ENCODE measurements at regions not wholly inside any gene's neighbourhood (a gene's known extent, or its start where the extent isn't known, plus 50 kb on each side); places are given as distances from the start of the nearest gene placed in this dataset.

DNA sequence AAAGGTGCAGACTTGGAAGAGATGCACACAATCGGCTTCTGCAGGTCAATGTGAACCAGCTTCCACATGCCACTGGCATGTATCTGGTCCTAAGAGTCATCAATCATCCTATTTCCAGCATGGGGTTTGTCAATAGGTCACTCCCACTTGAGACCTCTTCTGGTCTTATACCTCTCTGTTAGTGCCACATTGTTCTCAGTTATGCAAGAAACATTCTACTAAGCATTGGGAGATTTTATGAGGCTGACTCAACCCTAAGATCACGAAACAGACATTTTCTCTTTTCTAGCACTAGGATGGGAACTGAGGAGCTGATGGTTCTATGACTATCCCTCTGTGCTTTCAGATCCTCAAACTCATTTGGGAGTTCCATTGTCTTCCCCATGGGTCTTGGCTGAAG, 581.5 kb upstream of the KLF12 start:
- 100% methylated on average over 1 of the region's 2 CpGs for WGBS (ENCODE audit: insufficient coverage)
- no peaks in the 10 kb centered on the region for H3K27me3 Mint-ChIP-seq (ENCODE audit: low read depth in 3 of 3)
- intact Hi-C loops (cut with micrococcal nuclease): no loop called here

DNA sequence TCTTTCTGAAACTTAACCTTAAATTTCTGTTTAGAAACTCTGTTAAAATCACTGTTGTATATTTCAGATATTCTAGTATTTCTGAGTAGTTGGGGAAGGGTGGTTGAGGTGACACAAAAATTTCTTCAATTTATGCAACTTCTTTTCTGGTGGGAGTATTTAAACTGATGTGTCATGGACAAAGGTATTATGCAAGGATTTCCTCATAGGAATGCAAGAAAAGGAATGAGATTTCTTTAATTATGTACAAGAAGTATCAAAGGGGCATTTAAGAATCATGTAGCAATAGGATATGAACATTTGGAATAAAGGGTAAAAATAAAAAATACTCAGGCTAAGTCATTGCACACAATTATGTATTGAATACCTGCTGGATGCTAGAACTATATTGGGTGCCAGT, 575.8 kb upstream of the KLF12 start:
- Mint-ChIP-seq H3K4me3 (no peak overlapping the region), H3K4me1 (no peaks in the 10 kb centered on the region), H3K36me3 (no peaks in the 10 kb centered on the region), H3K9me3 (peaks cover 0 to 21% (median 11%) of the 10 kb centered on the region in 7 donors), H3K27ac (no peak overlapping the region), H3K27me3 (ENCODE audit: low read depth in 3 of 3) (no peaks in the 10 kb centered on the region)
- no peak overlapping the region for H3K9ac ChIP-seq (ENCODE audit: insufficient read depth, low read length, poor library complexity, severe bottlenecking)
- no peaks in the 10 kb centered on the region for H3K4me1 ChIP-seq (ENCODE audit: control insufficient read depth in 1 of 2, insufficient read depth in 2 of 2, low read length in 2 of 2)
- intact Hi-C loops (cut with micrococcal nuclease): no loop called here
- TF ChIP-seq, protein P1, sequence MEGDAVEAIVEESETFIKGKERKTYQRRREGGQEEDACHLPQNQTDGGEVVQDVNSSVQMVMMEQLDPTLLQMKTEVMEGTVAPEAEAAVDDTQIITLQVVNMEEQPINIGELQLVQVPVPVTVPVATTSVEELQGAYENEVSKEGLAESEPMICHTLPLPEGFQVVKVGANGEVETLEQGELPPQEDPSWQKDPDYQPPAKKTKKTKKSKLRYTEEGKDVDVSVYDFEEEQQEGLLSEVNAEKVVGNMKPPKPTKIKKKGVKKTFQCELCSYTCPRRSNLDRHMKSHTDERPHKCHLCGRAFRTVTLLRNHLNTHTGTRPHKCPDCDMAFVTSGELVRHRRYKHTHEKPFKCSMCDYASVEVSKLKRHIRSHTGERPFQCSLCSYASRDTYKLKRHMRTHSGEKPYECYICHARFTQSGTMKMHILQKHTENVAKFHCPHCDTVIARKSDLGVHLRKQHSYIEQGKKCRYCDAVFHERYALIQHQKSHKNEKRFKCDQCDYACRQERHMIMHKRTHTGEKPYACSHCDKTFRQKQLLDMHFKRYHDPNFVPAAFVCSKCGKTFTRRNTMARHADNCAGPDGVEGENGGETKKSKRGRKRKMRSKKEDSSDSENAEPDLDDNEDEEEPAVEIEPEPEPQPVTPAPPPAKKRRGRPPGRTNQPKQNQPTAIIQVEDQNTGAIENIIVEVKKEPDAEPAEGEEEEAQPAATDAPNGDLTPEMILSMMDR (IDR thresholded peaks at IDR 0.05): no peak
- H3K9me3 ChIP-seq (replicated peaks in 1 of 2; ENCODE audit: control insufficient read depth in 1 of 2, insufficient read depth in 1 of 2, low read length in 2 of 2): peaks cover 15 to 22% of the 10 kb centered on the region in 2 donors
- no peak overlapping the region for H2AFZ ChIP-seq (ENCODE audit: insufficient read depth, low read depth, low read length, poor library complexity, severe bottlenecking)
- H4K20me1 ChIP-seq (ENCODE audit: insufficient read depth, low read length): no peaks in the 10 kb centered on the region
- DNase-seq: no peak
- H3K27me3 ChIP-seq (ENCODE audit: control insufficient read depth in 2 of 2, insufficient read depth in 2 of 2, low read length in 2 of 2): no peaks in the 10 kb centered on the region
- H3K27ac ChIP-seq (ENCODE audit: low read depth in 1 of 2, low read length in 2 of 2): no peak overlapping the region
- H3K36me3 ChIP-seq (replicated peaks in 1 of 2; ENCODE audit: control insufficient read depth in 1 of 2, insufficient read depth in 2 of 2, low read length in 2 of 2): no peaks in the 10 kb centered on the region
- H3K4me3 ChIP-seq (replicated peaks in 1 of 3; ENCODE audit: low read depth in 2 of 3, low read length in 3 of 3): no peak overlapping the region
- no peaks in the 10 kb centered on the region for H3K79me2 ChIP-seq (ENCODE audit: insufficient read depth, low read length)
- H3K4me2 ChIP-seq (replicated peaks; ENCODE audit: extremely low read depth, low read length, poor library complexity, severe bottlenecking): no peak overlapping the region

More for the DNA sequence above, 581.5 kb upstream of the KLF12 start:
- Mint-ChIP-seq H3K27ac (no peak overlapping the region), H3K9me3 (peaks cover 4 to 30% (median 15%) of the 10 kb centered on the region in 7 donors), H3K36me3 (no peaks in the 10 kb centered on the region), H3K4me1 (no peaks in the 10 kb centered on the region), H3K4me3 (no peak overlapping the region)
- Histone ChIP-seq H3K27me3 (ENCODE audit: control insufficient read depth in 2 of 2, insufficient read depth in 2 of 2, low read length in 2 of 2) (no peaks in the 10 kb centered on the region), H2AFZ (ENCODE audit: insufficient read depth, low read depth, low read length, poor library complexity, severe bottlenecking) (no peak overlapping the region), H3K9ac (ENCODE audit: insufficient read depth, low read length, poor library complexity, severe bottlenecking) (no peak overlapping the region), H3K4me3 (replicated peaks in 1 of 3; ENCODE audit: low read depth in 2 of 3, low read length in 3 of 3) (no peak overlapping the region), H4K20me1 (ENCODE audit: insufficient read depth, low read length) (no peaks in the 10 kb centered on the region), H3K27ac (ENCODE audit: low read depth in 1 of 2, low read length in 2 of 2) (no peak overlapping the region), H3K4me2 (replicated peaks; ENCODE audit: extremely low read depth, low read length, poor library complexity, severe bottlenecking) (no peak overlapping the region), H3K9me3 (replicated peaks in 1 of 2; ENCODE audit: control insufficient read depth in 1 of 2, insufficient read depth in 1 of 2, low read length in 2 of 2) (peaks cover 10 to 15% of the 10 kb centered on the region in 2 donors), H3K4me1 (ENCODE audit: control insufficient read depth in 1 of 2, insufficient read depth in 2 of 2, low read length in 2 of 2) (no peaks in the 10 kb centered on the region), H3K36me3 (replicated peaks in 1 of 2; ENCODE audit: control insufficient read depth in 1 of 2, insufficient read depth in 2 of 2, low read length in 2 of 2) (no peaks in the 10 kb centered on the region), H3K79me2 (ENCODE audit: insufficient read depth, low read length) (no peaks in the 10 kb centered on the region)
- DNase-seq: no peak
- TF ChIP-seq, protein P1 (IDR thresholded peaks at IDR 0.05): no peak

All from CD14-positive monocyte (primary cell).